B cell (primary cell): ENCODE measurements at regions not wholly inside any gene's neighbourhood (a gene's known extent, or its start where the extent isn't known, plus 50 kb on each side); places are given as distances from the start of the nearest gene placed in this dataset.

Experiments
- CTCF ChIP-seq: fragments of 200-600 bp; IDR thresholded peaks from one replicate; pipeline ENCODE4 v1.8.0; 2022; ENCODE audit warnings: antibody characterized with exemption, mild to moderate bottlenecking
- EZH2 ChIP-seq: IDR thresholded peaks from 2 replicates; pipeline ENCODE4 v1.6.1; 2012; ENCODE audit warnings: borderline replicate concordance, low read depth, mild to moderate bottlenecking, moderate library complexity, low read length; ENCODE audit not compliant: insufficient read depth, poor library complexity, severe bottlenecking

GRCh38 chr12:124623344-124624035 is 56.1 kb upstream of the NCOR2 start:
- no peak for TF ChIP-seq CTCF
- TF ChIP-seq EZH2 = no peak
